MM.1S (cell line): ENCODE measurements at regions not wholly inside any gene's neighbourhood (a gene's known extent, or its start where the extent isn't known, plus 50 kb on each side); places are given as distances from the start of the nearest gene placed in this dataset.

ENCODE experiments used
- EZH2 ChIP-seq: fragments of 300-600 bp; sonication (generic); optimal IDR thresholded peaks from 2 replicates; pipeline ENCODE3; 2017; ENCODE audit warnings: low read depth, mild to moderate bottlenecking, antibody characterized with exemption, low read length, mixed read lengths
- EZH2phosphoT487 ChIP-seq: fragments of 300-600 bp; sonication (generic); IDR thresholded peaks from 2 replicates; pipeline ENCODE4 v1.6.1; 2018; ENCODE audit warnings: antibody characterized with exemption, low read length
- TF ChIP-seq, protein P1 (sequence below): fragments of 300-600 bp; sonication (generic); IDR thresholded peaks from 2 replicates; pipeline ENCODE4 v1.5.1; 2016; ENCODE audit warnings: antibody characterized with exemption, low read length, mixed read lengths

DNA sequence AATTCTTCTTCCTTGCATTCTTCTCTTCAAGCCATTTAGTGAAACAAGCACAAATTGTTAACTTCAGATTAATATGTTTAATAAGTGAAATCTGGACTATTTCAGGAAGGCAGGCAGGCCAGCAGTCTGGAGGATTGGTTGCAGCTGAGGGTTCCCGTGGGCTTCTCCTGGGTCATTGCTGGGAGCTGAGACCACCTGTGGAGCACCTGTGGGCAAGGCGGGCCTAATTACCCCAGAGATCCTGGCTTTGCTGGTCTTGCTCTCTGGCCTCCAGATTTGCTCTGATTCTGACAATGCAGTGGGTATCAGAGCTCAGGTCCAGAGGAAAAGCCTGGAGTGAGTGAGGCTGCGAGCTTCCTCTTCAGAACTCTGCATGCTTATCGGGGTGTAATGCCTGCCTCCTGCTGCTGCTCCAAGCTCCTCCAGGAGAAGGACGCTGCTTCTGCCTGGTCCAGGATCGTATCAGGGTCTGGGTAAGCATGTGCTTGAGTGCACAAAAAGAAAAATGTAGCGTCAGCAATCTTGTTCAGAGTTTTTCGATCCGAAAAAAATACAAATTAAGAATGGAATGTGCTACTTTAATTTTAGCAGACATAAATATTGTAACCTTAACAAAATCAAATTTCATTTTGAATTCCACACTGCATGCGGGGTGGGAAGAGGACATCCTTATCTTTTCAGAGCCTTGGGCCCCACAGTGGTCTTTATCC lies 93.8 kb downstream of the TMEM30B start:
- TF ChIP-seq, protein P1, sequence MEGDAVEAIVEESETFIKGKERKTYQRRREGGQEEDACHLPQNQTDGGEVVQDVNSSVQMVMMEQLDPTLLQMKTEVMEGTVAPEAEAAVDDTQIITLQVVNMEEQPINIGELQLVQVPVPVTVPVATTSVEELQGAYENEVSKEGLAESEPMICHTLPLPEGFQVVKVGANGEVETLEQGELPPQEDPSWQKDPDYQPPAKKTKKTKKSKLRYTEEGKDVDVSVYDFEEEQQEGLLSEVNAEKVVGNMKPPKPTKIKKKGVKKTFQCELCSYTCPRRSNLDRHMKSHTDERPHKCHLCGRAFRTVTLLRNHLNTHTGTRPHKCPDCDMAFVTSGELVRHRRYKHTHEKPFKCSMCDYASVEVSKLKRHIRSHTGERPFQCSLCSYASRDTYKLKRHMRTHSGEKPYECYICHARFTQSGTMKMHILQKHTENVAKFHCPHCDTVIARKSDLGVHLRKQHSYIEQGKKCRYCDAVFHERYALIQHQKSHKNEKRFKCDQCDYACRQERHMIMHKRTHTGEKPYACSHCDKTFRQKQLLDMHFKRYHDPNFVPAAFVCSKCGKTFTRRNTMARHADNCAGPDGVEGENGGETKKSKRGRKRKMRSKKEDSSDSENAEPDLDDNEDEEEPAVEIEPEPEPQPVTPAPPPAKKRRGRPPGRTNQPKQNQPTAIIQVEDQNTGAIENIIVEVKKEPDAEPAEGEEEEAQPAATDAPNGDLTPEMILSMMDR = no peak
- TF ChIP-seq EZH2 = no peak
- TF ChIP-seq EZH2phosphoT487 = no peak
